KMS-11 (cell line): ENCODE measurements at regions not wholly inside any gene's neighbourhood (a gene's known extent, or its start where the extent isn't known, plus 50 kb on each side); places are given as distances from the start of the nearest gene placed in this dataset.

Experiments used
- H2AFZ ChIP-seq: fragments of 200-600 bp; sonication (generic); 2 replicates; pipeline ENCODE4 v1.6.1; 2016; ENCODE audit warnings: antibody characterized with exemption, mixed run types, low read depth
- H3K27ac ChIP-seq: fragments of 200-600 bp; sonication (generic); 2 replicates; pipeline ENCODE4 v1.6.1; 2016; ENCODE audit warnings: mild to moderate bottlenecking, mixed run types
- H3K27me3 ChIP-seq: fragments of 200-600 bp; sonication (generic); 2 replicates; pipeline ENCODE4 v1.6.1; 2017; ENCODE audit warnings: mild to moderate bottlenecking, low read depth, mixed run types, moderate library complexity; ENCODE audit not compliant: insufficient read depth
- H3K36me3 ChIP-seq: fragments of 200-600 bp; sonication (generic); 2 replicates; pipeline ENCODE4 v1.6.1; 2017; ENCODE audit warnings: mild to moderate bottlenecking, mixed run types; ENCODE audit not compliant: insufficient read depth
- H3K4me1 ChIP-seq: fragments of 200-600 bp; sonication (generic); 2 replicates; pipeline ENCODE4 v1.6.1; 2016; ENCODE audit warnings: mild to moderate bottlenecking, low read depth, mixed run types; ENCODE audit not compliant: poor library complexity, severe bottlenecking
- H3K4me2 ChIP-seq: fragments of 200-600 bp; sonication (generic); 2 replicates; pipeline ENCODE4 v1.7.0; 2016; ENCODE audit warnings: mild to moderate bottlenecking, mixed run types
- H3K4me3 ChIP-seq: fragments of 200-600 bp; sonication (generic); IDR thresholded peaks from 2 replicates; pipeline ENCODE4 v1.6.1; 2017; ENCODE audit warnings: low read depth, low read length, mixed read lengths; ENCODE audit not compliant: insufficient read depth
- H3K79me2 ChIP-seq: fragments of 200-600 bp; sonication (generic); 2 replicates; pipeline ENCODE4 v1.6.1; 2016; ENCODE audit warnings: low read depth, mixed run types; ENCODE audit not compliant: insufficient read depth
- H3K9ac ChIP-seq: fragments of 200-600 bp; sonication (generic); 2 replicates; pipeline ENCODE4 v1.6.1; 2016; ENCODE audit warnings: mild to moderate bottlenecking, mixed run types
- H4K20me1 ChIP-seq: fragments of 200-600 bp; sonication (generic); 2 replicates; pipeline ENCODE4 v1.6.1; 2016; ENCODE audit warnings: mild to moderate bottlenecking, mixed run types; ENCODE audit not compliant: insufficient read depth
- TF ChIP-seq, protein P1 (sequence below): fragments of 200-600 bp; sonication (generic); conservative IDR thresholded peaks from 2 replicates; pipeline ENCODE4 v1.6.1; 2017; ENCODE audit warnings: low read depth, mild to moderate bottlenecking, antibody characterized with exemption, low read length, moderate library complexity, mixed read lengths

DNA sequence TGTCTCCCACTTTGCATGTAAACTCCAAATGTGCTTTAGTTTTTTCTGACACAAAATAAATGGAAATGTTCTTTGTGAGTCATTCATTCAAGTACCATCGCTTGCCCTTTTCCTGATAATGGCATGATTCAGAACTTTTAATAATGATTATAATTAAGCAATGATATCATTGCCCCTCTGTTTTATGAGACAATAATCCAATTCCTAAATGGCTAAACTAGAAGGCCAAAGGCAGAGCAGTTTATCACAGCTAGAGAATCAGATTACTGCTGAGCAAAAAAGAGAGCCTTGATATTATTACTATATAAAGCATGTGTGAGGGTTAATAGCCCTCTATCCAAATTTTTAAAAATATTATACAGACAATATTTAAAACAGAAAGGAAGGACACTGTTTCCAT is 484.2 kb upstream of the PTPRD start:
- H3K27me3 ChIP-seq = no peaks in the 10 kb centered on the region
- H3K9ac ChIP-seq = no peak overlapping the region
- H4K20me1 ChIP-seq = no peaks in the 10 kb centered on the region
- H3K36me3 ChIP-seq = no peaks in the 10 kb centered on the region
- no peak overlapping the region for H3K27ac ChIP-seq
- TF ChIP-seq, protein P1, sequence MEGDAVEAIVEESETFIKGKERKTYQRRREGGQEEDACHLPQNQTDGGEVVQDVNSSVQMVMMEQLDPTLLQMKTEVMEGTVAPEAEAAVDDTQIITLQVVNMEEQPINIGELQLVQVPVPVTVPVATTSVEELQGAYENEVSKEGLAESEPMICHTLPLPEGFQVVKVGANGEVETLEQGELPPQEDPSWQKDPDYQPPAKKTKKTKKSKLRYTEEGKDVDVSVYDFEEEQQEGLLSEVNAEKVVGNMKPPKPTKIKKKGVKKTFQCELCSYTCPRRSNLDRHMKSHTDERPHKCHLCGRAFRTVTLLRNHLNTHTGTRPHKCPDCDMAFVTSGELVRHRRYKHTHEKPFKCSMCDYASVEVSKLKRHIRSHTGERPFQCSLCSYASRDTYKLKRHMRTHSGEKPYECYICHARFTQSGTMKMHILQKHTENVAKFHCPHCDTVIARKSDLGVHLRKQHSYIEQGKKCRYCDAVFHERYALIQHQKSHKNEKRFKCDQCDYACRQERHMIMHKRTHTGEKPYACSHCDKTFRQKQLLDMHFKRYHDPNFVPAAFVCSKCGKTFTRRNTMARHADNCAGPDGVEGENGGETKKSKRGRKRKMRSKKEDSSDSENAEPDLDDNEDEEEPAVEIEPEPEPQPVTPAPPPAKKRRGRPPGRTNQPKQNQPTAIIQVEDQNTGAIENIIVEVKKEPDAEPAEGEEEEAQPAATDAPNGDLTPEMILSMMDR = no peak
- no peak overlapping the region for H2AFZ ChIP-seq
- no peak overlapping the region for H3K4me2 ChIP-seq
- H3K4me3 ChIP-seq = no peak overlapping the region
- H3K79me2 ChIP-seq = no peaks in the 10 kb centered on the region
- no peaks in the 10 kb centered on the region for H3K4me1 ChIP-seq

DNA sequence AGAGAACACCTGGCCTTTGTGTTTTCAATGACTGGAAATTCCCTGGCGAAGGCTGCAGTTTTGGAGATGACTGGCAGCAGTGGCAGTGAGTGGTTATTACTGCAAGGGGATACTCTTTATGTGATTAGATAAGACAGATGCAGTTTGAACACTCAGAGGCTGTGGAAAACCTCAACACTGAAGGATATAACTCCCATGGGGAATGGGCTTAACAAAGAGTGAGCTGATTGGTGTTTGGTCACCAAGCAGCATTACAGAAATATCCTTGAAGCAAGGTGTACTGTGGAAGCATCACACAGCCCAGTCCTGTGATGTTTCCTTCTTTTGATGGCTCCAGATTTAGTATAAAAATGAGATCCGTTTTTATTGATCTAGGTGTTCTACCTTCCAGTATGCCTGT is 490.7 kb upstream of the PTPRD start:
- TF ChIP-seq, protein P1 = no peak
- Histone ChIP-seq H3K9ac (no peak overlapping the region), H3K27me3 (no peaks in the 10 kb centered on the region), H3K4me2 (no peak overlapping the region), H2AFZ (no peak overlapping the region), H3K79me2 (no peaks in the 10 kb centered on the region), H3K4me1 (no peaks in the 10 kb centered on the region), H3K36me3 (no peaks in the 10 kb centered on the region), H3K27ac (no peak overlapping the region), H4K20me1 (no peaks in the 10 kb centered on the region), H3K4me3 (no peak overlapping the region)

DNA sequence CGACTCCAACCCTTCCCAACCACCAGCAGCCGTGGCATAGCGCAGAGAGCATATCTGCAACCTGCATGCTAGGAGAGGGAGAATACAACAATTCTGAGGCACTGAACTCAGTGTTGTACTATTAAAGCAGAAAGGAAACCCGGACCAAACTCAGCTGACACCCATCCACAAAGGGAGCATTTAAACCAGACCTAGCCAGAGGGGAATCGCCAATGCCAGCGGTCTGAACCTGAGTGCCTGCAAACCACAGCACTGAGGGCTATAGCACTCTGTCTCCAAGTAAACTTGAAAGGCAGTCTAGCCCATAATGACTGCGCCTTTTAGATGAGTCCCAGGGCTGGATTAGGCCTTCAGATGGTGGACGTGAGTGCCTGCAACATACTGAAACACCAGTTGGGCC is 494.4 kb upstream of the PTPRD start:
- no peaks in the 10 kb centered on the region for H4K20me1 ChIP-seq
- no peaks in the 10 kb centered on the region for H3K27me3 ChIP-seq
- no peak overlapping the region for H3K27ac ChIP-seq
- no peaks in the 10 kb centered on the region for H3K4me1 ChIP-seq
- H2AFZ ChIP-seq = no peak overlapping the region
- H3K9ac ChIP-seq = no peak overlapping the region
- H3K4me2 ChIP-seq = no peak overlapping the region
- no peak overlapping the region for H3K4me3 ChIP-seq
- no peaks in the 10 kb centered on the region for H3K36me3 ChIP-seq
- H3K79me2 ChIP-seq = no peaks in the 10 kb centered on the region
- TF ChIP-seq, protein P1 = no peak

DNA sequence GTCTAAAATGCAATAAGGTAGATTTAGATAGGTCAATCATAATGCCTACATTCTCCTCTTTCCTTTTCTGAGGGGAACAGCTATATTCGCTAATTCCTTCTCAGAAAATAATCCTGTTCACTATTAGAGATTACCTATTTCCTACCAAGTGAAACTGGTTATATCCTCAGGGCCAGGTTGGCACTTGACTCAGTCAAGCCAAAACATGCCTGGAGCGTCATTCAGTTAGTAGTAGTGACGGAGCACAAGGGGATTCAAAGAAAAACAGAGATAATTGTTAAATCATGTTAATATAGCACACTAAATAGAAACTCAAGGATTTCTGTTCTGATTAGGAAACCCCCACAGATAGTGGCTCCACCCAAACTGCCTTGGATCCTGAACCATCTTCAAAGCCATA is 515.4 kb upstream of the PTPRD start:
- Histone ChIP-seq H4K20me1 (no peaks in the 10 kb centered on the region), H3K4me3 (no peak overlapping the region), H2AFZ (no peak overlapping the region), H3K27me3 (no peaks in the 10 kb centered on the region), H3K36me3 (no peaks in the 10 kb centered on the region), H3K4me2 (no peak overlapping the region), H3K9ac (no peak overlapping the region), H3K27ac (no peak overlapping the region), H3K79me2 (no peaks in the 10 kb centered on the region), H3K4me1 (no peaks in the 10 kb centered on the region)
- TF ChIP-seq, protein P1 = no peak

DNA sequence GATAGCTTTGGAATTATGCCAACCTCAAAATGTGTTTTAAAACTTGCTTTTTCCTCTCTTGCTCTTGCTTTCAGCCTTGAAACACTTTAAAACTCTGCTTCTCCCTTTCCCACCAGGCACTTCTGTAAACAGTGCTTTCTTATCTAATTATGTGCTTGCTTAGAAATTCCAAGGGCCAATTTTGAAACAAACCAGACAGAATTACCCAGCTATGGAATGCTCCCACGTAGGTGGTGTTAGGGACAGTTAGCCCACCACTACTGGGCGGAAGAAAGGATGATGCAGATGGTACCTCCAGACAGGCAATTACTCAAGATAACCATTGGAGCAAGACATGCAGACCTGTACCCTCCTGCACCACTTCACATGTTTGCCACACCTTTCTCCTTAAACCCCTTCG is 523.0 kb upstream of the PTPRD start:
- Histone ChIP-seq H3K4me2 (no peak overlapping the region), H4K20me1 (no peaks in the 10 kb centered on the region), H2AFZ (no peak overlapping the region)

More for the DNA sequence above, 523.0 kb upstream of the PTPRD start:
- H3K4me1 ChIP-seq = no peaks in the 10 kb centered on the region
- H3K27ac ChIP-seq = no peak overlapping the region
- H3K36me3 ChIP-seq = no peaks in the 10 kb centered on the region
- H3K4me3 ChIP-seq = no peak overlapping the region
- no peak overlapping the region for H3K9ac ChIP-seq
- no peaks in the 10 kb centered on the region for H3K27me3 ChIP-seq
- no peaks in the 10 kb centered on the region for H3K79me2 ChIP-seq
- TF ChIP-seq, protein P1 = no peak
